ENCODE measurements at regions not wholly inside any gene's neighbourhood (a gene's known extent, or its start where the extent isn't known, plus 50 kb on each side); places are given as distances from the start of the nearest gene placed in this dataset.

GRCh38 chr16:66172463-66172862 is 194.0 kb upstream of the CDH5 start:
- TF ChIP-seq USF1 (IDR thresholded peaks at IDR 0.05) (no peak), TCF12 (IDR thresholded peaks at IDR 0.05; ENCODE audit: low read depth) (no peak), CREB1 (IDR thresholded peaks at IDR 0.05; ENCODE audit: low read depth) (no peak), REST (IDR thresholded peaks at IDR 0.05; ENCODE audit: low read depth) (no peak), TEAD4 (IDR thresholded peaks at IDR 0.05) (no peak), EGR1 (IDR thresholded peaks at IDR 0.05) (no peak), TAF1 (IDR thresholded peaks at IDR 0.05; ENCODE audit: low read depth) (no peak), YY1 (IDR thresholded peaks at IDR 0.05; ENCODE audit: low read depth) (no peak), FOXM1 (IDR thresholded peaks at IDR 0.05; ENCODE audit: borderline replicate concordance, low read depth) (no peak), CEBPB (IDR thresholded peaks at IDR 0.05) (no peak), MAX (IDR thresholded peaks at IDR 0.05) (no peak), EP300 (IDR thresholded peaks at IDR 0.05; ENCODE audit: borderline replicate concordance) (no peak), RAD21 (IDR thresholded peaks at IDR 0.05; ENCODE audit: low read depth) (no peak), ZBTB7A (IDR thresholded peaks at IDR 0.05; ENCODE audit: low read depth) (no peak)

GRCh38 chr16:66171578-66171977 is 194.9 kb upstream of the CDH5 start:
- no peak for TF ChIP-seq EGR1 (IDR thresholded peaks at IDR 0.05)
- TF ChIP-seq TCF12 (IDR thresholded peaks at IDR 0.05; ENCODE audit: low read depth), result no peak
- no peak for TF ChIP-seq USF1 (IDR thresholded peaks at IDR 0.05)
- no peak for TF ChIP-seq REST (IDR thresholded peaks at IDR 0.05; ENCODE audit: low read depth)
- TF ChIP-seq NFIC (IDR thresholded peaks at IDR 0.05), result no peak
- TF ChIP-seq TAF1 (IDR thresholded peaks at IDR 0.05; ENCODE audit: low read depth), result no peak
- no peak for TF ChIP-seq FOXM1 (IDR thresholded peaks at IDR 0.05; ENCODE audit: borderline replicate concordance, low read depth)

- TF ChIP-seq YY1 (IDR thresholded peaks at IDR 0.05; ENCODE audit: low read depth) (no peak), TCF12 (IDR thresholded peaks at IDR 0.05; ENCODE audit: low read depth) (no peak), ZBTB7A (IDR thresholded peaks at IDR 0.05; ENCODE audit: low read depth) (no peak), NFIC (IDR thresholded peaks at IDR 0.05) (no peak), CEBPB (IDR thresholded peaks at IDR 0.05) (no peak), TAF1 (IDR thresholded peaks at IDR 0.05; ENCODE audit: low read depth) (no peak), RAD21 (IDR thresholded peaks at IDR 0.05; ENCODE audit: low read depth) (no peak), REST (IDR thresholded peaks at IDR 0.05; ENCODE audit: low read depth) (no peak), EGR1 (IDR thresholded peaks at IDR 0.05) (no peak), USF1 (IDR thresholded peaks at IDR 0.05) (no peak), TEAD4 (IDR thresholded peaks at IDR 0.05) (no peak), MAX (IDR thresholded peaks at IDR 0.05) (no peak), CREB1 (IDR thresholded peaks at IDR 0.05; ENCODE audit: low read depth) (no peak), FOXM1 (IDR thresholded peaks at IDR 0.05; ENCODE audit: borderline replicate concordance, low read depth) (no peak), EP300 (IDR thresholded peaks at IDR 0.05; ENCODE audit: borderline replicate concordance) (no peak)
Measured at GRCh38 chr16:66170989-66171388, 195.5 kb upstream of the CDH5 start.

- no peak for TF ChIP-seq NFIC (IDR thresholded peaks at IDR 0.05)
- TF ChIP-seq EP300 (IDR thresholded peaks at IDR 0.05; ENCODE audit: borderline replicate concordance), result no peak
- no peak for TF ChIP-seq CREB1 (IDR thresholded peaks at IDR 0.05; ENCODE audit: low read depth)
- TF ChIP-seq USF1 (IDR thresholded peaks at IDR 0.05), result no peak
- TF ChIP-seq REST (IDR thresholded peaks at IDR 0.05; ENCODE audit: low read depth), result no peak
- TF ChIP-seq TEAD4 (IDR thresholded peaks at IDR 0.05), result no peak
- no peak for TF ChIP-seq ZBTB7A (IDR thresholded peaks at IDR 0.05; ENCODE audit: low read depth)
- TF ChIP-seq YY1 (IDR thresholded peaks at IDR 0.05; ENCODE audit: low read depth), result no peak
- TF ChIP-seq EGR1 (IDR thresholded peaks at IDR 0.05), result no peak
- no peak for TF ChIP-seq TCF12 (IDR thresholded peaks at IDR 0.05; ENCODE audit: low read depth)
- TF ChIP-seq FOXM1 (IDR thresholded peaks at IDR 0.05; ENCODE audit: borderline replicate concordance, low read depth), result no peak
- TF ChIP-seq CEBPB (IDR thresholded peaks at IDR 0.05), result no peak
- no peak for TF ChIP-seq MAX (IDR thresholded peaks at IDR 0.05)
- TF ChIP-seq TAF1 (IDR thresholded peaks at IDR 0.05; ENCODE audit: low read depth), result no peak
- no peak for TF ChIP-seq RAD21 (IDR thresholded peaks at IDR 0.05; ENCODE audit: low read depth)
Measured at GRCh38 chr16:66169817-66170216, 196.7 kb upstream of the CDH5 start.

Data from Ishikawa (cell line).